Prostate gland (tissue), 2 donors: ENCODE measurements at regions not wholly inside any gene's neighbourhood (a gene's known extent, or its start where the extent isn't known, plus 50 kb on each side); places are given as distances from the start of the nearest gene placed in this dataset.
"Not testable (repeated sequence)": the region's sequence is repeated elsewhere in the genome, so short reads cannot be mapped to it uniquely, and the experiment has no call there.

Source experiments
- DNase-seq: peaks from one replicate; pipeline ENCODE4 v3.0.0-alpha.2; 2019; ENCODE audit warnings: low spot score
- H3K27ac ChIP-seq, 2 donors: fragments of 200-600 bp; sonication (generic); 2 replicates each; pipeline ENCODE4 v1.5.1; 2017 to 2019
- H3K27me3 ChIP-seq: fragments of 200-600 bp; sonication (generic); replicated peaks from 2 replicates; pipeline ENCODE4 v1.5.1; 2019; ENCODE audit not compliant: insufficient read depth
- H3K36me3 ChIP-seq, 2 donors: fragments of 200-600 bp; sonication (generic); 1 replicate in 1 of 2; 2 replicates in 1 of 2; pipeline versions ENCODE4 v1.5.1 to v1.8.1; 2017 to 2019
- H3K4me1 ChIP-seq: fragments of 200-600 bp; sonication (generic); replicated peaks from 2 replicates; pipeline ENCODE4 v1.5.1; 2019
- H3K4me3 ChIP-seq, 2 donors: fragments of 200-600 bp; sonication (generic); 2 replicates each; pipeline ENCODE4 v1.5.1; 2017 to 2019
- H3K9me3 ChIP-seq: fragments of 200-600 bp; sonication (generic); 2 replicates; pipeline ENCODE4 v1.5.1; 2017
- POLR2A ChIP-seq: fragments of 450-650 bp; IDR thresholded peaks from one replicate; pipeline ENCODE4 v1.6.1; 2016; ENCODE audit warnings: antibody characterized with exemption, mild to moderate bottlenecking
- POLR2AphosphoS5 ChIP-seq: sonication (generic); formaldehyde crosslinking; IDR thresholded peaks from one replicate; pipeline ENCODE4 v1.6.1; 2017; ENCODE audit warnings: antibody characterized with exemption
- WGBS: methylation state at CpG from one replicate; pipeline ENCODE4 v1.1.5; 2018; 5-methylcytosine and 5-hydroxymethylcytosine counted together
- intact Hi-C: fragments of 100-400 bp; cut with DNase I; formaldehyde crosslinking; loops from one replicate; pipeline ENCODE4 v1.14.2; 2022
- TF ChIP-seq, protein P1 (sequence below), 4 experiments: fragments of 200-600 bp in 2 of 4; fragments of 450-650 bp in 2 of 4; sonication (generic) in 2 of 4; IDR thresholded peaks; 1 replicate in 3 of 4; 2 replicates in 1 of 4; pipeline ENCODE4 v1.5.1; 2016 to 2019; ENCODE audit warnings: antibody characterized with exemption in 4 of 4, mild to moderate bottlenecking in 2 of 4, moderate library complexity in 2 of 4

DNA sequence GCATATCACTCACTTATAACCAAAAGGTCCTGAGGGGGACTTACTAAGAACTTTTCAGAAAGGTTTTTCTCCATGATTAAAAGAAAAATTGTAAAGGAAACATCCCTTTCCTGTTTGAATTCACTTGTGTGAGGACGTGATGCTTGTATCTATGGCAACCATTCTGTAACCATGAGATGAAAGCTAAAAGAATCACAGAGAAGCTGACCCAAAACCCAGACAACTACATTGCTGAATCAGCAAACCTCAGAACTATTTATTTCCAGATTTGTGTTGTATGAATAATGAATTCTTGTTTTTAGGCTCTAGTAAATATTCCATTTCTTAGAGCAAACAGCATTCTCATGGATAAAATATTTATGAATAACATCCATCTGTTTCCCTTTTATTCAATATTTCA, 91.2 kb downstream of the RCHY1 start:
- intact Hi-C loops = no loop called here
- TF ChIP-seq, protein P1, sequence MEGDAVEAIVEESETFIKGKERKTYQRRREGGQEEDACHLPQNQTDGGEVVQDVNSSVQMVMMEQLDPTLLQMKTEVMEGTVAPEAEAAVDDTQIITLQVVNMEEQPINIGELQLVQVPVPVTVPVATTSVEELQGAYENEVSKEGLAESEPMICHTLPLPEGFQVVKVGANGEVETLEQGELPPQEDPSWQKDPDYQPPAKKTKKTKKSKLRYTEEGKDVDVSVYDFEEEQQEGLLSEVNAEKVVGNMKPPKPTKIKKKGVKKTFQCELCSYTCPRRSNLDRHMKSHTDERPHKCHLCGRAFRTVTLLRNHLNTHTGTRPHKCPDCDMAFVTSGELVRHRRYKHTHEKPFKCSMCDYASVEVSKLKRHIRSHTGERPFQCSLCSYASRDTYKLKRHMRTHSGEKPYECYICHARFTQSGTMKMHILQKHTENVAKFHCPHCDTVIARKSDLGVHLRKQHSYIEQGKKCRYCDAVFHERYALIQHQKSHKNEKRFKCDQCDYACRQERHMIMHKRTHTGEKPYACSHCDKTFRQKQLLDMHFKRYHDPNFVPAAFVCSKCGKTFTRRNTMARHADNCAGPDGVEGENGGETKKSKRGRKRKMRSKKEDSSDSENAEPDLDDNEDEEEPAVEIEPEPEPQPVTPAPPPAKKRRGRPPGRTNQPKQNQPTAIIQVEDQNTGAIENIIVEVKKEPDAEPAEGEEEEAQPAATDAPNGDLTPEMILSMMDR (IDR thresholded peaks at IDR 0.05) = no peak
- no peak for TF ChIP-seq POLR2AphosphoS5
- TF ChIP-seq POLR2A = no peak
- no peak for DNase-seq
- no peaks in the 10 kb centered on the region for H3K4me1 ChIP-seq
- H3K36me3 ChIP-seq = no peaks in the 10 kb centered on the region
- no peaks in the 10 kb centered on the region for H3K27me3 ChIP-seq
- WGBS = 54% methylated on average over 1 of the region's 1 CpG
- H3K27ac ChIP-seq = no peak overlapping the region
- no peaks in the 10 kb centered on the region for H3K9me3 ChIP-seq
- no peak overlapping the region for H3K4me3 ChIP-seq

DNA sequence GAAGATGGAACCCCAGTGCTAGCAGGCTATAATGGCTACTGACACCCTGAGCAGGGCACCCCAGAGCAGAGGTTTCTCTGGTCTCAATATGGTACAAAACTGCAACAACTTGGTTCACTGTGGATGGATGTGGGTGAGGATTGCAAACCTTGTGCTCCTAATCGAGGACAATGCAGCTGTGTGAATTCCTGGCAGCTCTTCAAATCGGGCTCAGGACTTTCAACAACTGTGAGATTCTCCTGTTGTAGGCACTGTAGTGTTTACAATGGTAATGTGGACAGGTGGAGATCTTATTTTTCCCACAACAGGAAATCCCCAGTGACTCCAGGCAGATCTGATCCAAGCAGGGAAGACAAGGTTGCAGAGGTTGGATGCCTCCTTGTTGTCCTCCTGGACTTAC, 101.5 kb downstream of the RCHY1 start:
- 61% methylated on average over 2 of the region's 2 CpGs for WGBS
- H3K27me3 ChIP-seq = no peaks in the 10 kb centered on the region
- no peaks in the 10 kb centered on the region for H3K36me3 ChIP-seq
- no peak for DNase-seq
- TF ChIP-seq, protein P1 (IDR thresholded peaks at IDR 0.05) = no peak
- TF ChIP-seq POLR2AphosphoS5 = no peak
- TF ChIP-seq POLR2A = no peak
- intact Hi-C loops = no loop called here
- no peak overlapping the region for H3K4me3 ChIP-seq
- no peaks in the 10 kb centered on the region for H3K9me3 ChIP-seq
- H3K4me1 ChIP-seq = no peaks in the 10 kb centered on the region
- H3K27ac ChIP-seq = no peak overlapping the region

DNA sequence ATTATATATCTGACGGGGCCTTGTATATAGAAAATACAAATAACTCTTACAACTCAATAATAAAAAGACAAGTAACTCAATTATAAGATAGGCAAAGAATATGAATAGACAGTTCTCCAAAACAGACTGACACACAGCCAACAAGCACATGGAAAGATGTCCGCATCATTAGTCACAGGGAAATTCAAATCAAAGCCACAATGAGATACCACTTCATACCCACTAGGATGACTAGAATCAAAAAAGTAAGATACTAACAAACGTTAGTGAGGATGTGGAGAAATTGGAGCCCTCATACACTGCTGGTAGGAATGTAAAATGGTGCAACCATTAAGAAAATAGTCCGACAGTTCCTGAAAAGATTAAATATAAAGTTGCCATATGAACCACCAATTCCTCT, 115.7 kb downstream of the RCHY1 start:
- no peaks in the 10 kb centered on the region for H3K36me3 ChIP-seq
- H3K27me3 ChIP-seq = no peaks in the 10 kb centered on the region
- H3K4me1 ChIP-seq = no peaks in the 10 kb centered on the region
- no peak for DNase-seq
- H3K9me3 ChIP-seq = no peaks in the 10 kb centered on the region
- TF ChIP-seq, protein P1 (IDR thresholded peaks at IDR 0.05) = no peak
- no peak for TF ChIP-seq POLR2AphosphoS5
- TF ChIP-seq POLR2A = no peak
- no peak overlapping the region for H3K4me3 ChIP-seq
- H3K27ac ChIP-seq = no peak overlapping the region
- intact Hi-C loops = no loop called here
- WGBS = 90% methylated on average over 4 of the region's 4 CpGs

DNA sequence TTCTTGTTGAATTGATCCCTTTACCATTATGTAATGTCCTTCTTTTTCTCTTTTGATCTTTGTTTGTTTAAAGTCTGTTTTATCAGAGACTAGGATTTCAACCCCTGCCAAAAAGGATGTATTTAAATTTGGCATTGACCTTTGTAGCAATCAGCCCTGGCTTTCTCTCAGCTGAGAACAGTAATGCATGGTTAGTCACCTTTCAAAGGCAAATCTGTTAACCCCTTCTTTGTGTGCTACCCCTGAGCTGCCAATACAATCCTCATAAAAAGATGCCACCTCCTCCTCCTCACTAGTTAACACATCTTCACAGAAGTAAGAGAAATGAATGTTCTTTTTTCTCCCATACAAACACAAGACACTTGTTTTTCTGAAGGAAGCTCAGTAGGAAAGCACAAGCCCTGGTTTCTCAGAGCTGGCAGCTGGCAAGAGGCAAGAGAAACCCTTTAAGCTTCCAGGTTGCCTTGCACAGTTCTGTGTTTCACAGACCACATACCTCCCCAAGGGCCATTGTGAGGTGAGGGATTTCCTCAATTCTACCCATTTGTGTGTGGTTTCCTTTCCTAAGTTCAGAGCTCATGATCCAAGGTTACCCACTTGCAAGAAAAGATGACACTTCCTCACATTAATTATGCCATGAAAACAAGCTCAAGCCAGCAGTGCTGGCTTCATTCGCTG, 122.6 kb downstream of the RCHY1 start:
- Histone ChIP-seq H3K27ac (no peak overlapping the region), H3K4me3 (no peak overlapping the region), H3K27me3 (no peaks in the 10 kb centered on the region), H3K9me3 (no peaks in the 10 kb centered on the region), H3K4me1 (no peaks in the 10 kb centered on the region), H3K36me3 (no peaks in the 10 kb centered on the region)
- no peak for TF ChIP-seq POLR2AphosphoS5
- TF ChIP-seq, protein P1 (IDR thresholded peaks at IDR 0.05) = no peak
- TF ChIP-seq POLR2A = no peak
- DNase-seq = no peak
- 70% methylated on average over 1 of the region's 1 CpG for WGBS
- intact Hi-C loops = no loop called here

DNA sequence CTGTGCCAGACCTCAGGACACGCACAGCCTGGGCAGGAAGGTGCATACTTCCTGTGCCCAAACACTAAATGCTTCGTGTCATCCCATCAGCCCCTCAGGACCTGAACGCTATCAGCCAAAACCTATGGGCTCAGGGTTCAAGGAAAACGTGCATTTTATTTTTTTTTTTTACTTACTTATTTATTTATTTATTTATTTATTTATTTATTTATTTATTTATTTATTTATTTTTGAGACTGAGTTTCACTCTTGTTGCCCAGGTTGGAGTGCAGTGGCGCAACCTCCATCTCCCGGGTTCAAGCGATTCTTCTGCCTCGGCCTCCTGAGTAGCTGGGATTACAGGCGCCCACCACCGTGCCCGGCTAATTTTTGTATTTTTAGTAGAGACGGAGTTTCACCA, 127.8 kb downstream of the RCHY1 start:
- H3K36me3 ChIP-seq, H3K27ac ChIP-seq, H3K27me3 ChIP-seq, H3K9me3 ChIP-seq, DNase-seq, H3K4me3 ChIP-seq, H3K4me1 ChIP-seq, intact Hi-C loops: not testable (repeated sequence)
- WGBS = 88% methylated on average over 11 of the region's 12 CpGs
